ENCODE measurements at regions not wholly inside any gene's neighbourhood (a gene's known extent, or its start where the extent isn't known, plus 50 kb on each side); places are given as distances from the start of the nearest gene placed in this dataset.

DNA sequence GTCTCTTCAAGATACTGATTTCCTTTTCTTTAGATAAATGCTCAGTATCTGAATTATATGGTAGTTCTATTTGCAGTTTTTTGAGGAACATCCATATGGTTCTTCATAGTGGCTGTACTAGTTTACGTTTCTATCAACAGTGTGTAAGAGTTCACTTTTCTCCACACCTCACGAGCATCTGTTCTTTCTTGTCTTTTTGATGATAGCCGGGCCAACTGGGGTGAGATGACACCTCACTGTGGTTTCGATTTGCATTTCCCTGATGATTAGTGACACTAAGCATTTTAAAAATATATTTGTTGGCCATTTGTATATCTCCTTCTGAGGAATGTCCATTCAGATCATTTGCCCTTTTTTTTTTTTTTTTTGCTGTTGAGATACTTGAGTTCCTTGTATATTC lies 458.8 kb downstream of the SETBP1 start:
- TF ChIP-seq, protein P1, sequence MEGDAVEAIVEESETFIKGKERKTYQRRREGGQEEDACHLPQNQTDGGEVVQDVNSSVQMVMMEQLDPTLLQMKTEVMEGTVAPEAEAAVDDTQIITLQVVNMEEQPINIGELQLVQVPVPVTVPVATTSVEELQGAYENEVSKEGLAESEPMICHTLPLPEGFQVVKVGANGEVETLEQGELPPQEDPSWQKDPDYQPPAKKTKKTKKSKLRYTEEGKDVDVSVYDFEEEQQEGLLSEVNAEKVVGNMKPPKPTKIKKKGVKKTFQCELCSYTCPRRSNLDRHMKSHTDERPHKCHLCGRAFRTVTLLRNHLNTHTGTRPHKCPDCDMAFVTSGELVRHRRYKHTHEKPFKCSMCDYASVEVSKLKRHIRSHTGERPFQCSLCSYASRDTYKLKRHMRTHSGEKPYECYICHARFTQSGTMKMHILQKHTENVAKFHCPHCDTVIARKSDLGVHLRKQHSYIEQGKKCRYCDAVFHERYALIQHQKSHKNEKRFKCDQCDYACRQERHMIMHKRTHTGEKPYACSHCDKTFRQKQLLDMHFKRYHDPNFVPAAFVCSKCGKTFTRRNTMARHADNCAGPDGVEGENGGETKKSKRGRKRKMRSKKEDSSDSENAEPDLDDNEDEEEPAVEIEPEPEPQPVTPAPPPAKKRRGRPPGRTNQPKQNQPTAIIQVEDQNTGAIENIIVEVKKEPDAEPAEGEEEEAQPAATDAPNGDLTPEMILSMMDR (IDR thresholded peaks at IDR 0.05; ENCODE audit: extremely low read depth in 1 of 2, insufficient read depth in 1 of 2, low read depth in 1 of 2, low read length in 2 of 2): no peak
- TF ChIP-seq POLR2A (IDR thresholded peaks at IDR 0.05; ENCODE audit: low read depth, low read length) (no peak), JUN (IDR thresholded peaks at IDR 0.05; ENCODE audit: borderline replicate concordance, insufficient read depth, insufficient read length, low read depth) (no peak)

Data from endothelial cell of umbilical vein (primary cell).